Neural progenitor cell (in vitro differentiated cells): ENCODE measurements at regions not wholly inside any gene's neighbourhood (a gene's known extent, or its start where the extent isn't known, plus 50 kb on each side); places are given as distances from the start of the nearest gene placed in this dataset.
A peak's percentile ranks its signal among the peaks of the same experiment; 100 is the strongest.

Source experiments
- DNase-seq: peaks from one replicate; pipeline ENCODE4 v3.0.0-alpha.2; 2016; ENCODE audit warnings: low spot score
- H2AFZ ChIP-seq: fragments of 200-600 bp; sonication (generic); replicated peaks from 2 replicates; pipeline ENCODE4 v1.6.1; 2016; ENCODE audit warnings: antibody characterized with exemption
- H3F3A ChIP-seq: fragments of 200-600 bp; sonication (generic); 2 replicates; pipeline ENCODE4 v1.6.1; 2016; ENCODE audit warnings: antibody characterized with exemption, low read depth
- H3K27ac ChIP-seq: fragments of 200-600 bp; sonication (generic); 2 replicates; pipeline ENCODE4 v1.5.1; 2016; ENCODE audit warnings: mild to moderate bottlenecking
- H3K27me3 ChIP-seq: fragments of 200-600 bp; sonication (generic); 2 replicates; pipeline ENCODE4 v1.6.1; 2016; ENCODE audit warnings: mild to moderate bottlenecking, moderate library complexity
- H3K36me3 ChIP-seq: fragments of 200-600 bp; sonication (generic); 2 replicates; pipeline ENCODE4 v1.5.1; 2016
- H3K4me1 ChIP-seq: fragments of 200-600 bp; sonication (generic); 2 replicates; pipeline ENCODE4 v1.6.1; 2016; ENCODE audit warnings: mixed run types
- H3K4me2 ChIP-seq: fragments of 200-600 bp; sonication (generic); 2 replicates; pipeline ENCODE4 v1.6.1; 2016
- H3K4me3 ChIP-seq: fragments of 200-600 bp; sonication (generic); 2 replicates; pipeline ENCODE4 v1.5.1; 2016
- H3K79me2 ChIP-seq: fragments of 200-600 bp; sonication (generic); 2 replicates; pipeline ENCODE4 v1.6.1; 2016; ENCODE audit warnings: low read depth
- H3K9ac ChIP-seq: fragments of 200-600 bp; sonication (generic); 2 replicates; pipeline ENCODE4 v1.6.1; 2016
- H3K9me3 ChIP-seq: fragments of 200-600 bp; sonication (generic); 2 replicates; pipeline ENCODE4 v1.5.1; 2016; ENCODE audit warnings: low read depth
- H4K20me1 ChIP-seq: fragments of 200-600 bp; sonication (generic); 2 replicates; pipeline ENCODE4 v1.6.1; 2016; ENCODE audit warnings: low read depth
- H3K27ac Mint-ChIP-seq: 3 replicates; pipeline ENCODE4 v1.8.0; 2021; ENCODE audit warnings: mixed read lengths
- H3K27me3 Mint-ChIP-seq: 2 replicates; pipeline ENCODE4 v1.8.0; 2022; ENCODE audit warnings: low read depth, mild to moderate bottlenecking, inconsistent platforms, moderate library complexity, mixed read lengths; ENCODE audit not compliant: insufficient read depth
- H3K36me3 Mint-ChIP-seq: 3 replicates; pipeline ENCODE4 v1.8.0; 2021; ENCODE audit warnings: mixed read lengths
- H3K4me1 Mint-ChIP-seq: 3 replicates; pipeline ENCODE4 v1.8.0; 2021; ENCODE audit warnings: mixed read lengths
- H3K4me3 Mint-ChIP-seq: 3 replicates; pipeline ENCODE4 v1.8.0; 2021; ENCODE audit warnings: mild to moderate bottlenecking, moderate library complexity, mixed read lengths
- H3K9me3 Mint-ChIP-seq: 3 replicates; pipeline ENCODE4 v1.8.0; 2020; ENCODE audit warnings: mixed read lengths
- CTCF ChIP-seq: fragments of 200-600 bp; sonication (generic); IDR thresholded peaks from 2 replicates; pipeline ENCODE4 v1.5.1; 2017; ENCODE audit warnings: antibody characterized with exemption, mild to moderate bottlenecking
- EZH2 ChIP-seq: fragments of 200-600 bp; sonication (generic); IDR thresholded peaks from 2 replicates; pipeline ENCODE4 v1.6.1; 2017; ENCODE audit warnings: antibody characterized with exemption, mild to moderate bottlenecking, moderate library complexity
- EZH2phosphoT487 ChIP-seq: fragments of 200-600 bp; sonication (generic); IDR thresholded peaks from 2 replicates; pipeline ENCODE4 v1.6.1; 2017; ENCODE audit warnings: antibody characterized with exemption

- TF ChIP-seq CTCF (no peak), EZH2phosphoT487 (no peak), EZH2 (no peak)
- Histone ChIP-seq H3K4me2 (peak overlapping the region; percentile 66), H3K4me1 (peaks cover 28% of the 10 kb centered on the region), H3F3A (peaks cover 23% of the 10 kb centered on the region), H2AFZ (no peak overlapping the region), H3K9ac (no peak overlapping the region), H3K9me3 (no peaks in the 10 kb centered on the region), H3K27ac (peak overlapping the region; percentile 87), H4K20me1 (no peaks in the 10 kb centered on the region), H3K79me2 (no peaks in the 10 kb centered on the region), H3K4me3 (peak overlapping the region; percentile 17), H3K27me3 (no peaks in the 10 kb centered on the region), H3K36me3 (no peaks in the 10 kb centered on the region)
- Mint-ChIP-seq H3K9me3 (no peaks in the 10 kb centered on the region), H3K27ac (no peak overlapping the region), H3K27me3 (peaks cover 2% of the 10 kb centered on the region), H3K36me3 (no peaks in the 10 kb centered on the region), H3K4me3 (no peak overlapping the region), H3K4me1 (peaks cover 11% of the 10 kb centered on the region)
- DNase-seq = peak; percentile 75
Measured at GRCh38 chr1:189899686-189900425, 577.8 kb downstream of the BRINP3 start.

GRCh38 chr1:189904509-189904908 is 573.2 kb downstream of the BRINP3 start:
- Mint-ChIP-seq H3K4me1 (peaks cover 11% of the 10 kb centered on the region), H3K4me3 (no peak overlapping the region), H3K27me3 (no peaks in the 10 kb centered on the region), H3K27ac (no peak overlapping the region), H3K9me3 (no peaks in the 10 kb centered on the region), H3K36me3 (no peaks in the 10 kb centered on the region)
- Histone ChIP-seq H3K9me3 (no peaks in the 10 kb centered on the region), H2AFZ (no peak overlapping the region), H3K4me2 (no peak overlapping the region), H3K9ac (no peak overlapping the region), H3K27ac (no peak overlapping the region), H3F3A (peaks cover 16% of the 10 kb centered on the region), H4K20me1 (no peaks in the 10 kb centered on the region), H3K27me3 (no peaks in the 10 kb centered on the region), H3K4me3 (no peak overlapping the region), H3K36me3 (no peaks in the 10 kb centered on the region), H3K4me1 (peaks cover 18% of the 10 kb centered on the region), H3K79me2 (no peaks in the 10 kb centered on the region)
- TF ChIP-seq EZH2phosphoT487 (no peak), EZH2 (no peak), CTCF (no peak)
- no peak for DNase-seq

- DNase-seq = no peak
- Histone ChIP-seq H4K20me1 (no peaks in the 10 kb centered on the region), H3K9me3 (no peaks in the 10 kb centered on the region), H2AFZ (no peak overlapping the region), H3K36me3 (no peaks in the 10 kb centered on the region), H3K9ac (no peak overlapping the region), H3K4me2 (no peak overlapping the region), H3K27ac (no peak overlapping the region), H3K27me3 (no peaks in the 10 kb centered on the region), H3K79me2 (no peaks in the 10 kb centered on the region), H3F3A (no peaks in the 10 kb centered on the region), H3K4me3 (no peak overlapping the region), H3K4me1 (peaks cover 4% of the 10 kb centered on the region)
- no peaks in the 10 kb centered on the region for H3K9me3 Mint-ChIP-seq
- H3K4me1 Mint-ChIP-seq = no peaks in the 10 kb centered on the region
- no peak for TF ChIP-seq CTCF
- no peak for TF ChIP-seq EZH2phosphoT487
- TF ChIP-seq EZH2 = no peak
- H3K36me3 Mint-ChIP-seq = no peaks in the 10 kb centered on the region
- no peak overlapping the region for H3K27ac Mint-ChIP-seq
- H3K4me3 Mint-ChIP-seq = no peak overlapping the region
- H3K27me3 Mint-ChIP-seq = no peaks in the 10 kb centered on the region
Measured at GRCh38 chr1:189908113-189908512, 569.6 kb downstream of the BRINP3 start.
